Osteocyte (in vitro differentiated cells): ENCODE measurements at regions not wholly inside any gene's neighbourhood (a gene's known extent, or its start where the extent isn't known, plus 50 kb on each side); places are given as distances from the start of the nearest gene placed in this dataset.

Experiments used
- DNase-seq: peaks from one replicate; pipeline ENCODE4 v3.0.0; 2021; ENCODE audit warnings: mixed read lengths; ENCODE audit not compliant: unreplicated experiment; ENCODE audit errors: extremely low spot score
- H3K27ac Mint-ChIP-seq: one replicate; pipeline ENCODE4 v1.8.0; 2021; ENCODE audit warnings: mild to moderate bottlenecking, mixed read lengths; ENCODE audit not compliant: unreplicated experiment
- H3K27me3 Mint-ChIP-seq: one replicate; pipeline ENCODE4 v1.8.0; 2021; ENCODE audit warnings: mixed read lengths; ENCODE audit not compliant: unreplicated experiment
- H3K36me3 Mint-ChIP-seq: one replicate; pipeline ENCODE4 v1.8.0; 2021; ENCODE audit warnings: mixed read lengths; ENCODE audit not compliant: unreplicated experiment
- H3K4me1 Mint-ChIP-seq: one replicate; pipeline ENCODE4 v1.8.0; 2021; ENCODE audit warnings: mixed read lengths; ENCODE audit not compliant: unreplicated experiment
- H3K4me3 Mint-ChIP-seq: one replicate; pipeline ENCODE4 v1.8.0; 2021; ENCODE audit warnings: mild to moderate bottlenecking, moderate library complexity, mixed read lengths; ENCODE audit not compliant: unreplicated experiment
- H3K9me3 Mint-ChIP-seq: one replicate; pipeline ENCODE4 v1.8.0; 2021; ENCODE audit warnings: mixed read lengths; ENCODE audit not compliant: unreplicated experiment
- CTCF ChIP-seq: fragments of 200-600 bp; sonication (generic); IDR thresholded peaks from 2 replicates; pipeline ENCODE4 v1.5.0; 2021; ENCODE audit warnings: antibody characterized with exemption, mild to moderate bottlenecking, moderate library complexity

GRCh38 chr18:7370375-7370774, 139.5 kb downstream of the LRRC30 start:
- H3K4me3 Mint-ChIP-seq: no peak overlapping the region

GRCh38 chr18:7370802-7371201, 139.9 kb downstream of the LRRC30 start:
- H3K4me1 Mint-ChIP-seq: no peaks in the 10 kb centered on the region
- H3K27me3 Mint-ChIP-seq: no peaks in the 10 kb centered on the region
- no peak for TF ChIP-seq CTCF
- no peaks in the 10 kb centered on the region for H3K9me3 Mint-ChIP-seq
- no peaks in the 10 kb centered on the region for H3K36me3 Mint-ChIP-seq
- H3K4me3 Mint-ChIP-seq: no peak overlapping the region
- no peak for DNase-seq
- H3K27ac Mint-ChIP-seq: no peak overlapping the region

More at GRCh38 chr18:7370375-7370774, 139.5 kb downstream of the LRRC30 start:
- H3K4me1 Mint-ChIP-seq: no peaks in the 10 kb centered on the region
- H3K36me3 Mint-ChIP-seq: no peaks in the 10 kb centered on the region
- H3K27ac Mint-ChIP-seq: no peak overlapping the region
- DNase-seq: no peak
- H3K9me3 Mint-ChIP-seq: no peaks in the 10 kb centered on the region
- no peak for TF ChIP-seq CTCF
- H3K27me3 Mint-ChIP-seq: no peaks in the 10 kb centered on the region

- H3K4me1 Mint-ChIP-seq: no peaks in the 10 kb centered on the region
- no peaks in the 10 kb centered on the region for H3K36me3 Mint-ChIP-seq
- no peak overlapping the region for H3K27ac Mint-ChIP-seq
- H3K4me3 Mint-ChIP-seq: no peak overlapping the region
- H3K9me3 Mint-ChIP-seq: peaks cover 11% of the 10 kb centered on the region
- no peaks in the 10 kb centered on the region for H3K27me3 Mint-ChIP-seq
- TF ChIP-seq CTCF: no peak
- DNase-seq: no peak
Measured at GRCh38 chr18:7373441-7373840, 142.6 kb downstream of the LRRC30 start.

- H3K27me3 Mint-ChIP-seq: peaks cover 23% of the 10 kb centered on the region
- H3K36me3 Mint-ChIP-seq: no peaks in the 10 kb centered on the region
- no peak overlapping the region for H3K4me3 Mint-ChIP-seq
- TF ChIP-seq CTCF: no peak
- no peaks in the 10 kb centered on the region for H3K4me1 Mint-ChIP-seq
- no peak for DNase-seq
- peaks cover 11% of the 10 kb centered on the region for H3K9me3 Mint-ChIP-seq
- no peak overlapping the region for H3K27ac Mint-ChIP-seq
Measured at GRCh38 chr18:7381307-7381706, 150.4 kb downstream of the LRRC30 start.

- DNase-seq: no peak
- Mint-ChIP-seq H3K36me3 (no peaks in the 10 kb centered on the region), H3K4me1 (no peaks in the 10 kb centered on the region), H3K27me3 (peaks cover 23% of the 10 kb centered on the region), H3K9me3 (peaks cover 4% of the 10 kb centered on the region), H3K4me3 (no peak overlapping the region), H3K27ac (no peak overlapping the region)
- TF ChIP-seq CTCF: no peak
Measured at GRCh38 chr18:7382328-7383001, 151.6 kb downstream of the LRRC30 start.
